Stomach (tissue), 8 donors: ENCODE measurements at regions not wholly inside any gene's neighbourhood (a gene's known extent, or its start where the extent isn't known, plus 50 kb on each side); places are given as distances from the start of the nearest gene placed in this dataset.

Source experiments
- DNase-seq, 2 donors: peaks; one replicate each; pipeline versions ENCODE4 v3.0.0 to v3.0.0-alpha.2; 2013 to 2019
- H3K27ac ChIP-seq, 5 donors: fragments of 200-600 bp in 4 of 5; sonication (generic) in 4 of 5; one replicate each; pipeline ENCODE4 v1.5.1; 2013 to 2019; ENCODE audit warnings: mild to moderate bottlenecking in 1 of 5, moderate library complexity in 1 of 5
- H3K27me3 ChIP-seq, 3 donors: fragments of 200-600 bp; sonication (generic); one replicate each; pipeline ENCODE4 v1.5.1; 2017 to 2019; ENCODE audit warnings: mixed run types in 1 of 3
- H3K36me3 ChIP-seq, 4 donors: fragments of 200-600 bp; sonication (generic); 1 replicate in 3 of 4; 2 replicates in 1 of 4; pipeline ENCODE4 v1.5.1; 2016 to 2019
- H3K4me1 ChIP-seq, 4 donors: fragments of 200-600 bp; sonication (generic); one replicate each; pipeline ENCODE4 v1.5.1; 2016 to 2019
- H3K4me3 ChIP-seq, 4 donors: fragments of 200-600 bp; sonication (generic) in 3 of 4; one replicate each; pipeline ENCODE4 v1.5.1; 2016 to 2019; ENCODE audit warnings: mild to moderate bottlenecking in 1 of 4
- H3K9me3 ChIP-seq, 4 donors: fragments of 200-600 bp; sonication (generic); one replicate each; pipeline ENCODE4 v1.5.1; 2016 to 2019
- CTCF ChIP-seq, 7 experiments: fragments of 450-650 bp in 4 of 7; fragments of 200-600 bp in 3 of 7; sonication (generic) in 3 of 7; IDR thresholded peaks; one replicate each; pipeline ENCODE4 v1.5.1; 2016 to 2019; ENCODE audit warnings: antibody characterized with exemption in 7 of 7, control low read depth in 2 of 7, mild to moderate bottlenecking in 1 of 7
- EP300 ChIP-seq: sonication (generic); formaldehyde crosslinking; IDR thresholded peaks from one replicate; pipeline ENCODE4 v1.6.1; 2017; ENCODE audit warnings: antibody characterized with exemption
- POLR2A ChIP-seq, 4 donors: fragments of 450-650 bp; IDR thresholded peaks; one replicate each; pipeline ENCODE4 v1.6.1; 2016; ENCODE audit warnings: antibody characterized with exemption in 4 of 4, control low read depth in 2 of 4, mild to moderate bottlenecking in 1 of 4, moderate library complexity in 1 of 4
- POLR2AphosphoS5 ChIP-seq, 3 donors: sonication (generic); formaldehyde crosslinking; IDR thresholded peaks; one replicate each; pipeline ENCODE4 v1.6.1; 2016; ENCODE audit warnings: antibody characterized with exemption in 3 of 3
- WGBS, 5 donors: extraction: QIAGEN DNeasy Blood & Tissue Kit in 3 of 5; methylation state at CpG; one replicate each; pipeline versions ENCODE4 v1.1.5 to v1.1.7; 2013 to 2018; 5-methylcytosine and 5-hydroxymethylcytosine counted together
- intact Hi-C: fragments of 100-400 bp; cut with DNase I; formaldehyde crosslinking; loops from one replicate; pipeline ENCODE4 v1.15.1; 2023; ENCODE audit warnings: low total_unique reads
- donor health status: healthy with polysubstance abuse.
- donor health status: Bipolar disorder and iron deficiency.
- donor health status: healthy.

GRCh38 chr2:37443082-37443481, 98.7 kb downstream of the QPCT start:
- H3K27ac ChIP-seq = no peak overlapping the region
- H3K36me3 ChIP-seq = no peaks in the 10 kb centered on the region
- H3K4me3 ChIP-seq = no peak overlapping the region
- DNase-seq = no peak
- TF ChIP-seq POLR2A (IDR thresholded peaks at IDR 0.05) = no peak
- H3K9me3 ChIP-seq = peaks cover 0 to 5% (median 2%) of the 10 kb centered on the region in 4 donors
- intact Hi-C loops = no loop called here
- no peaks in the 10 kb centered on the region for H3K27me3 ChIP-seq
- WGBS, 5 donors = 85 to 91% (median 89%) methylated on average over 3 of the region's 3 CpGs
- H3K4me1 ChIP-seq = no peaks in the 10 kb centered on the region

GRCh38 chr2:37447446-37447845, 103.0 kb downstream of the QPCT start:
- peaks cover 0 to 11% (median 4%) of the 10 kb centered on the region in 4 donors for H3K4me1 ChIP-seq
- no peak overlapping the region for H3K4me3 ChIP-seq
- no peak overlapping the region for H3K27ac ChIP-seq
- intact Hi-C loops = no loop called here
- H3K27me3 ChIP-seq = no peaks in the 10 kb centered on the region
- TF ChIP-seq POLR2A (IDR thresholded peaks at IDR 0.05) (no peak), EP300 (no peak), CTCF (IDR thresholded peaks at IDR 0.05) (no peak), POLR2AphosphoS5 (IDR thresholded peaks at IDR 0.05) (no peak)
- whole genome bisulfite sequencing, 5 donors = 77 to 93% (median 86%) methylated on average over 3 of the region's 3 CpGs
- no peak for DNase-seq
- no peaks in the 10 kb centered on the region for H3K9me3 ChIP-seq
- H3K36me3 ChIP-seq = no peaks in the 10 kb centered on the region

GRCh38 chr2:37448342-37449120, 104.1 kb downstream of the QPCT start:
- Histone ChIP-seq H3K4me3 (no peak overlapping the region), H3K9me3 (no peaks in the 10 kb centered on the region), H3K27me3 (no peaks in the 10 kb centered on the region), H3K36me3 (no peaks in the 10 kb centered on the region), H3K4me1 (peaks cover 0 to 11% (median 4%) of the 10 kb centered on the region in 4 donors), H3K27ac (no peak overlapping the region)
- WGBS, 5 donors = 91 to 95% (median 93%) methylated on average over 3 of the region's 3 CpGs
- TF ChIP-seq CTCF (IDR thresholded peaks at IDR 0.05) (no peak), EP300 (no peak), POLR2AphosphoS5 (IDR thresholded peaks at IDR 0.05) (no peak), POLR2A (IDR thresholded peaks at IDR 0.05) (no peak)
- DNase-seq = no peak
- intact Hi-C loops = no loop called here

GRCh38 chr2:37449761-37450296, 105.4 kb downstream of the QPCT start:
- 15 to 36% (median 21%) methylated on average over 8 of the region's 8 CpGs for WGBS, 5 donors
- H3K9me3 ChIP-seq = no peaks in the 10 kb centered on the region
- no peak overlapping the region for H3K4me3 ChIP-seq
- peaks cover 0 to 11% (median 4%) of the 10 kb centered on the region in 4 donors for H3K4me1 ChIP-seq
- no peaks in the 10 kb centered on the region for H3K27me3 ChIP-seq
- intact Hi-C loops = no loop called here
- H3K36me3 ChIP-seq = no peaks in the 10 kb centered on the region
- peak; percentile 41 to 46 for DNase-seq
- no peak for TF ChIP-seq POLR2AphosphoS5 (IDR thresholded peaks at IDR 0.05)
- TF ChIP-seq EP300 = no peak
- TF ChIP-seq CTCF (IDR thresholded peaks at IDR 0.05) = no peak
- no peak for TF ChIP-seq POLR2A (IDR thresholded peaks at IDR 0.05)
- H3K27ac ChIP-seq = no peak overlapping the region

- 38 to 72% (median 56%) methylated on average over 2 of the region's 2 CpGs for WGBS, 5 donors
- TF ChIP-seq POLR2AphosphoS5 (IDR thresholded peaks at IDR 0.05) (no peak), EP300 (no peak), CTCF (IDR thresholded peaks at IDR 0.05) (no peak), POLR2A (IDR thresholded peaks at IDR 0.05) (no peak)
- DNase-seq = no peak
- Histone ChIP-seq H3K27me3 (no peaks in the 10 kb centered on the region), H3K9me3 (no peaks in the 10 kb centered on the region), H3K4me3 (no peak overlapping the region), H3K4me1 (peaks cover 0 to 22% (median 5%) of the 10 kb centered on the region in 4 donors), H3K36me3 (no peaks in the 10 kb centered on the region), H3K27ac (no peak overlapping the region)
- intact Hi-C loops = no loop called here
Observed at GRCh38 chr2:37453027-37453426, 108.6 kb downstream of the QPCT start.
